Hematopoietic multipotent progenitor cell (in vitro differentiated cells): ENCODE measurements at regions not wholly inside any gene's neighbourhood (a gene's known extent, or its start where the extent isn't known, plus 50 kb on each side); places are given as distances from the start of the nearest gene placed in this dataset.

Experiments
- DNase-seq, 3 donors: peaks; one replicate each; pipeline ENCODE4 v3.0.0-alpha.2; 2011 to 2015; ENCODE audit warnings: low read depth in 2 of 3, low spot score in 2 of 3

GRCh38 chr11:30652801-30653200 is 66.6 kb upstream of the MPPED2 start:
- no peak for DNase-seq

GRCh38 chr11:30650266-30650665 is 64.1 kb upstream of the MPPED2 start:
- DNase-seq, result no peak
